ENCODE measurements at regions not wholly inside any gene's neighbourhood (a gene's known extent, or its start where the extent isn't known, plus 50 kb on each side); places are given as distances from the start of the nearest gene placed in this dataset.

DNA sequence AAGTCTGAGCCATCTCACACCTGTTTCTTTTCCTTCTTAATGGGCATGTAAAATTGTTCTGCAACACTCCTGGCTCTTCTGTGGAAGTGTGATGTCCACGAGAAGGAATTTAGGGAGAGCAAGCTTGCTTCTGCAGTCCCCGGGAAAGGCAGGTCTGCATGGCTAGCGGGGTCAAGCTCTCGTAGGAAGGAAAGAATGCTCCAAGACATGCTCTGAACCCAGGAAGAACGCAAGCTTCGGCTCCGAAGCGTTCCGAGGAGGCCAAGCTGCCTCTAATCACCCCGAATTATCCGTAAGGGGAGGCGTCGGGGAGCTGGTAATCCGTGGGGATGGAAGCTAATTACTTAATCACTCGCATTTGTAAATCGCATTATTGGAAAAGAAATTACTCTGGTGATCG, 177.7 kb downstream of the CRLF2 start (continued):
- TF ChIP-seq YY1 (IDR thresholded peaks at IDR 0.05; ENCODE audit: low read depth, low read length) (no peak), BACH1 (IDR thresholded peaks at IDR 0.05; ENCODE audit: low read length) (no peak), HDAC6 (IDR thresholded peaks at IDR 0.05; ENCODE audit: low read depth, low read length) (no peak)
- TF ChIP-seq, protein P1, sequence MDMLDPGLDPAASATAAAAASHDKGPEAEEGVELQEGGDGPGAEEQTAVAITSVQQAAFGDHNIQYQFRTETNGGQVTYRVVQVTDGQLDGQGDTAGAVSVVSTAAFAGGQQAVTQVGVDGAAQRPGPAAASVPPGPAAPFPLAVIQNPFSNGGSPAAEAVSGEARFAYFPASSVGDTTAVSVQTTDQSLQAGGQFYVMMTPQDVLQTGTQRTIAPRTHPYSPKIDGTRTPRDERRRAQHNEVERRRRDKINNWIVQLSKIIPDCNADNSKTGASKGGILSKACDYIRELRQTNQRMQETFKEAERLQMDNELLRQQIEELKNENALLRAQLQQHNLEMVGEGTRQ (IDR thresholded peaks at IDR 0.05; ENCODE audit: low read length), result no peak

All from H1 (cell line).